Osteocyte (in vitro differentiated cells): ENCODE measurements at regions not wholly inside any gene's neighbourhood (a gene's known extent, or its start where the extent isn't known, plus 50 kb on each side); places are given as distances from the start of the nearest gene placed in this dataset.

Experiments used
- DNase-seq: peaks from one replicate; pipeline ENCODE4 v3.0.0; 2021; ENCODE audit warnings: mixed read lengths; ENCODE audit not compliant: unreplicated experiment; ENCODE audit errors: extremely low spot score
- H3K27ac Mint-ChIP-seq: one replicate; pipeline ENCODE4 v1.8.0; 2021; ENCODE audit warnings: mild to moderate bottlenecking, mixed read lengths; ENCODE audit not compliant: unreplicated experiment
- H3K27me3 Mint-ChIP-seq: one replicate; pipeline ENCODE4 v1.8.0; 2021; ENCODE audit warnings: mixed read lengths; ENCODE audit not compliant: unreplicated experiment
- H3K36me3 Mint-ChIP-seq: one replicate; pipeline ENCODE4 v1.8.0; 2021; ENCODE audit warnings: mixed read lengths; ENCODE audit not compliant: unreplicated experiment
- H3K4me1 Mint-ChIP-seq: one replicate; pipeline ENCODE4 v1.8.0; 2021; ENCODE audit warnings: mixed read lengths; ENCODE audit not compliant: unreplicated experiment
- H3K4me3 Mint-ChIP-seq: one replicate; pipeline ENCODE4 v1.8.0; 2021; ENCODE audit warnings: mild to moderate bottlenecking, moderate library complexity, mixed read lengths; ENCODE audit not compliant: unreplicated experiment
- H3K9me3 Mint-ChIP-seq: one replicate; pipeline ENCODE4 v1.8.0; 2021; ENCODE audit warnings: mixed read lengths; ENCODE audit not compliant: unreplicated experiment
- CTCF ChIP-seq: fragments of 200-600 bp; sonication (generic); IDR thresholded peaks from 2 replicates; pipeline ENCODE4 v1.5.0; 2021; ENCODE audit warnings: antibody characterized with exemption, mild to moderate bottlenecking, moderate library complexity

- no peak overlapping the region for H3K27ac Mint-ChIP-seq
- no peaks in the 10 kb centered on the region for H3K36me3 Mint-ChIP-seq
- DNase-seq: no peak
- H3K9me3 Mint-ChIP-seq: no peaks in the 10 kb centered on the region
- TF ChIP-seq CTCF: no peak
- H3K27me3 Mint-ChIP-seq: peaks cover 15% of the 10 kb centered on the region
- H3K4me1 Mint-ChIP-seq: no peaks in the 10 kb centered on the region
- H3K4me3 Mint-ChIP-seq: no peak overlapping the region
Observed at GRCh38 chr13:99867535-99868257, 103.9 kb downstream of the ZIC5 start.

GRCh38 chr13:99866781-99867180, 104.8 kb downstream of the ZIC5 start:
- Mint-ChIP-seq H3K4me1 (no peaks in the 10 kb centered on the region), H3K9me3 (no peaks in the 10 kb centered on the region), H3K27me3 (peaks cover 8% of the 10 kb centered on the region), H3K36me3 (no peaks in the 10 kb centered on the region), H3K4me3 (no peak overlapping the region), H3K27ac (no peak overlapping the region)
- no peak for DNase-seq
- no peak for TF ChIP-seq CTCF

- no peaks in the 10 kb centered on the region for H3K9me3 Mint-ChIP-seq
- no peaks in the 10 kb centered on the region for H3K4me1 Mint-ChIP-seq
- H3K27ac Mint-ChIP-seq: no peak overlapping the region
- TF ChIP-seq CTCF: no peak
- H3K27me3 Mint-ChIP-seq: peaks cover 5% of the 10 kb centered on the region
- H3K36me3 Mint-ChIP-seq: no peaks in the 10 kb centered on the region
- no peak for DNase-seq
- H3K4me3 Mint-ChIP-seq: no peak overlapping the region
Observed at GRCh38 chr13:99865420-99865930, 106.1 kb downstream of the ZIC5 start.

- no peaks in the 10 kb centered on the region for H3K4me1 Mint-ChIP-seq
- no peak overlapping the region for H3K27ac Mint-ChIP-seq
- no peak for DNase-seq
- TF ChIP-seq CTCF: no peak
- H3K9me3 Mint-ChIP-seq: no peaks in the 10 kb centered on the region
- no peak overlapping the region for H3K4me3 Mint-ChIP-seq
- H3K27me3 Mint-ChIP-seq: peaks cover 2% of the 10 kb centered on the region
- no peaks in the 10 kb centered on the region for H3K36me3 Mint-ChIP-seq
Observed at GRCh38 chr13:99864627-99864990, 107.0 kb downstream of the ZIC5 start.

- Mint-ChIP-seq H3K27ac (no peak overlapping the region), H3K27me3 (peaks cover 2% of the 10 kb centered on the region), H3K36me3 (no peaks in the 10 kb centered on the region), H3K4me1 (no peaks in the 10 kb centered on the region), H3K9me3 (no peaks in the 10 kb centered on the region), H3K4me3 (no peak overlapping the region)
- DNase-seq: no peak
- no peak for TF ChIP-seq CTCF
Observed at GRCh38 chr13:99863789-99864626, 107.6 kb downstream of the ZIC5 start.
